Astrocyte (in vitro differentiated cells and primary cell): ENCODE measurements at regions not wholly inside any gene's neighbourhood (a gene's known extent, or its start where the extent isn't known, plus 50 kb on each side); places are given as distances from the start of the nearest gene placed in this dataset.

Experiments used
- EZH2 ChIP-seq: IDR thresholded peaks from 2 replicates; pipeline ENCODE4 v1.6.1; 2012; ENCODE audit warnings: mild to moderate bottlenecking, low read length, inconsistent platforms; ENCODE audit not compliant: insufficient read depth
- TF ChIP-seq, protein P1 (sequence below): IDR thresholded peaks from 2 replicates; pipeline ENCODE4 v1.5.1; 2011; ENCODE audit warnings: low read depth, mild to moderate bottlenecking, inconsistent platforms, low read length, moderate library complexity; ENCODE audit not compliant: insufficient read depth

- TF ChIP-seq, protein P1, sequence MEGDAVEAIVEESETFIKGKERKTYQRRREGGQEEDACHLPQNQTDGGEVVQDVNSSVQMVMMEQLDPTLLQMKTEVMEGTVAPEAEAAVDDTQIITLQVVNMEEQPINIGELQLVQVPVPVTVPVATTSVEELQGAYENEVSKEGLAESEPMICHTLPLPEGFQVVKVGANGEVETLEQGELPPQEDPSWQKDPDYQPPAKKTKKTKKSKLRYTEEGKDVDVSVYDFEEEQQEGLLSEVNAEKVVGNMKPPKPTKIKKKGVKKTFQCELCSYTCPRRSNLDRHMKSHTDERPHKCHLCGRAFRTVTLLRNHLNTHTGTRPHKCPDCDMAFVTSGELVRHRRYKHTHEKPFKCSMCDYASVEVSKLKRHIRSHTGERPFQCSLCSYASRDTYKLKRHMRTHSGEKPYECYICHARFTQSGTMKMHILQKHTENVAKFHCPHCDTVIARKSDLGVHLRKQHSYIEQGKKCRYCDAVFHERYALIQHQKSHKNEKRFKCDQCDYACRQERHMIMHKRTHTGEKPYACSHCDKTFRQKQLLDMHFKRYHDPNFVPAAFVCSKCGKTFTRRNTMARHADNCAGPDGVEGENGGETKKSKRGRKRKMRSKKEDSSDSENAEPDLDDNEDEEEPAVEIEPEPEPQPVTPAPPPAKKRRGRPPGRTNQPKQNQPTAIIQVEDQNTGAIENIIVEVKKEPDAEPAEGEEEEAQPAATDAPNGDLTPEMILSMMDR: no peak
- TF ChIP-seq EZH2: no peak
Observed at GRCh38 chr6:121653624-121654008, 218.2 kb downstream of the GJA1 start.
